ENCODE measurements at regions not wholly inside any gene's neighbourhood (a gene's known extent, or its start where the extent isn't known, plus 50 kb on each side); places are given as distances from the start of the nearest gene placed in this dataset.

- Histone ChIP-seq H3K4me3 (no peak overlapping the region), H3K9me3 (replicated peaks in 1 of 3) (no peaks in the 10 kb centered on the region), H3K4me1 (replicated peaks in 1 of 2) (no peaks in the 10 kb centered on the region), H3K36me3 (replicated peaks in 1 of 2) (no peaks in the 10 kb centered on the region), H3K27ac (no peak overlapping the region), H3K27me3 (no peaks in the 10 kb centered on the region)
- no peak for DNase-seq
- 79 to 88% (median 83%) methylated on average over 3 of the region's 3 CpGs for WGBS, 4 donors
- intact Hi-C loops (cut with DNase I), result no loop called here
- TF ChIP-seq CTCF (IDR thresholded peaks at IDR 0.05) (no peak), POLR2A (IDR thresholded peaks at IDR 0.05) (no peak)
Measured at GRCh38 chr1:239545466-239545865, 159.1 kb downstream of the CHRM3 start.

- H3K4me3 ChIP-seq, result no peak overlapping the region
- H3K36me3 ChIP-seq (replicated peaks in 1 of 2), result no peaks in the 10 kb centered on the region
- no peaks in the 10 kb centered on the region for H3K9me3 ChIP-seq (replicated peaks in 1 of 3)
- no peaks in the 10 kb centered on the region for H3K27me3 ChIP-seq
- intact Hi-C loops (cut with DNase I), result no loop called here
- no peak for DNase-seq
- WGBS, 4 donors, result 48 to 63% (median 55%) methylated on average over 2 of the region's 2 CpGs
- H3K4me1 ChIP-seq (replicated peaks in 1 of 2), result no peaks in the 10 kb centered on the region
- TF ChIP-seq CTCF (IDR thresholded peaks at IDR 0.05), result no peak
- TF ChIP-seq POLR2A (IDR thresholded peaks at IDR 0.05), result no peak
- H3K27ac ChIP-seq, result no peak overlapping the region
Measured at GRCh38 chr1:239547987-239548386, 161.6 kb downstream of the CHRM3 start.

GRCh38 chr1:239550178-239550577, 163.8 kb downstream of the CHRM3 start:
- intact Hi-C loops (cut with DNase I), result no loop called here
- no peak for DNase-seq
- Histone ChIP-seq H3K4me1 (replicated peaks in 1 of 2) (no peaks in the 10 kb centered on the region), H3K36me3 (replicated peaks in 1 of 2) (no peaks in the 10 kb centered on the region), H3K27ac (no peak overlapping the region), H3K27me3 (no peaks in the 10 kb centered on the region), H3K4me3 (no peak overlapping the region), H3K9me3 (replicated peaks in 1 of 3) (no peaks in the 10 kb centered on the region)
- 74 to 90% (median 88%) methylated on average over 2 of the region's 2 CpGs for WGBS, 4 donors
- TF ChIP-seq POLR2A (IDR thresholded peaks at IDR 0.05) (no peak), CTCF (IDR thresholded peaks at IDR 0.05) (no peak)

GRCh38 chr1:239555350-239555749, 169.0 kb downstream of the CHRM3 start:
- no peaks in the 10 kb centered on the region for H3K36me3 ChIP-seq (replicated peaks in 1 of 2)
- no peaks in the 10 kb centered on the region for H3K27me3 ChIP-seq
- DNase-seq, result no peak
- H3K4me3 ChIP-seq, result no peak overlapping the region
- intact Hi-C loops (cut with DNase I), result no loop called here
- no peak for TF ChIP-seq CTCF (IDR thresholded peaks at IDR 0.05)
- no peak for TF ChIP-seq POLR2A (IDR thresholded peaks at IDR 0.05)
- H3K27ac ChIP-seq, result no peak overlapping the region
- no peaks in the 10 kb centered on the region for H3K9me3 ChIP-seq (replicated peaks in 1 of 3)
- WGBS, 4 donors, result 72 to 93% (median 86%) methylated on average over 4 of the region's 4 CpGs
- no peaks in the 10 kb centered on the region for H3K4me1 ChIP-seq (replicated peaks in 1 of 2)
